Kidney capillary endothelial cell (primary cell): ENCODE measurements at regions not wholly inside any gene's neighbourhood (a gene's known extent, or its start where the extent isn't known, plus 50 kb on each side); places are given as distances from the start of the nearest gene placed in this dataset.
"Not testable (repeated sequence)": the region's sequence is repeated elsewhere in the genome, so short reads cannot be mapped to it uniquely, and the experiment has no call there.

ENCODE experiments used
- DNase-seq: peaks from one replicate; pipeline ENCODE4 v3.0.0-alpha.2; 2018; ENCODE audit warnings: low spot score

GRCh38 chr20:7790189-7790588 is 150.1 kb downstream of the HAO1 start:
- no peak for DNase-seq

- DNase-seq, result no peak
These were observed 147.9 kb downstream of the HAO1 start for GRCh38 chr20:7792150-7792869.

GRCh38 chr20:7798176-7798575 is 142.1 kb downstream of the HAO1 start:
- no peak for DNase-seq

- no peak for DNase-seq
These were observed 140.4 kb downstream of the HAO1 start for GRCh38 chr20:7799862-7800261.

- DNase-seq, result not testable (repeated sequence)
These were observed 136.7 kb downstream of the HAO1 start for GRCh38 chr20:7803411-7804151.

GRCh38 chr20:7806831-7807230 is 133.4 kb downstream of the HAO1 start:
- DNase-seq, result no peak

GRCh38 chr20:7817286-7817685 is 123.0 kb downstream of the HAO1 start:
- peak; percentile 36 for DNase-seq

GRCh38 chr20:7818477-7818876 is 121.8 kb downstream of the HAO1 start:
- DNase-seq, result no peak

- no peak for DNase-seq
These were observed 119.4 kb downstream of the HAO1 start for GRCh38 chr20:7820897-7821296.

- DNase-seq, result no peak
These were observed 117.5 kb downstream of the HAO1 start for GRCh38 chr20:7822772-7823171.

- no peak for DNase-seq
These were observed 111.8 kb downstream of the HAO1 start for GRCh38 chr20:7828437-7828836.

GRCh38 chr20:7829031-7829430 is 111.2 kb downstream of the HAO1 start:
- DNase-seq, result no peak

GRCh38 chr20:7829776-7830175 is 110.5 kb downstream of the HAO1 start:
- DNase-seq, result no peak
